ENCODE measurements at regions not wholly inside any gene's neighbourhood (a gene's known extent, or its start where the extent isn't known, plus 50 kb on each side); places are given as distances from the start of the nearest gene placed in this dataset.

DNA sequence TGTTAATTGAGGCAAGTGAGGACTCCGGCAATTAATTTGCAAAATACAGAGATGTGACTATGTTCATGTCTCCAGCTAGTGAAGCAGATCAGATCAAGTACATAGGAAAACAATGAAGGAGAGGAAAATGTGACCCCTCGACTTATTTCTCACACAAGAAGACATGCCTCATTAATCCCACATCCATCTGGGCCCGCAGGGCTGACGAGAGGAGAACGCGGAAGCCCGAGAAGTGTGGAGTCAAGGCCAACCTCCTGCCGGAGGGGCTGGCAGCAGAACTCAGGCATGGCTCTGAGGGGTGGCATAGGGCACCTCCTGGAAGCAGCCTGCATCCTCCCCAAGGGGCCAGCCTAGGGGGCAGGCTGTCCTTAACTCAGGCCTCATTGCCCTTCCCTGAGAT is 54.4 kb downstream of the ZNF503 start:
- no peak for DNase-seq (ENCODE audit: low read depth)

DNA sequence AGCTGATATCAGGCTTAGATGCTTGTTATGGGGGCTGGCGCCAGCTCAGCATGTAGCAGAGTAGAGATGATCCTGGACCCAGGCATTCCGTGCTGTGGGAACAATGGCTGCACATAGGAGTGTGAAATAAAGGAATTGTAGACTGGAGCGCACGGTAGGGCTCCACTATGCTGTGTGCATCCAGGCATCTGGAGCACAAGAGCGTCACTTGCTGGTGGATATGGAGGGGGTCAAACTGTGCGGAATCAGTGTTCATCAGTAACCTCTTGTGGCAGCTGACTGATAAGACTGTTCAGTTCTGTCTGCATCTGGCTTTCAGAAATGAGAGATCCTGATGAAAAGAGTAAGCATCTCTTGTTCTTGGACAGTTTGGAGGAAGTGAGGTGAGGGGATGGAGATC is 55.8 kb downstream of the ZNF503 start:
- no peak for DNase-seq (ENCODE audit: low read depth)

DNA sequence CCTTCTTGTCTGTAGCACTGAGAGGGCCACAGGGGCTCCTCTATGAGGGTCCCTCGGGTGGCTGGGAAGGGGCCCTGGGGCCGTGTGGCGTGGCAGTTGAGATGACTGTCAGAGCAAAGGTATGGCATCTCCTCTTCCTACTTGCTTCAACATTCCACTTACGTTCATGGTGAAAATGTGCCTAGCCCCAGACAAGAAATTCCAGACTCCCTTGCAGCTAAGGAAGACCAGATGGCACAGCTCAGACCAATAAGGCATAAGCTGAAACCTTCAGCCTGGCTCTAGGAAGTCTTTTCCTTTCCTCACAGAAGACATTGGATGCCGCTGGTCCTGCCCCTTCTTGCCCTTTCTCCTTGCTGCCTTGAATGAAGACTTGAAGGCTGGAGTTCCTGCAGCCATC is 57.4 kb downstream of the ZNF503 start:
- DNase-seq (ENCODE audit: low read depth) = no peak

DNA sequence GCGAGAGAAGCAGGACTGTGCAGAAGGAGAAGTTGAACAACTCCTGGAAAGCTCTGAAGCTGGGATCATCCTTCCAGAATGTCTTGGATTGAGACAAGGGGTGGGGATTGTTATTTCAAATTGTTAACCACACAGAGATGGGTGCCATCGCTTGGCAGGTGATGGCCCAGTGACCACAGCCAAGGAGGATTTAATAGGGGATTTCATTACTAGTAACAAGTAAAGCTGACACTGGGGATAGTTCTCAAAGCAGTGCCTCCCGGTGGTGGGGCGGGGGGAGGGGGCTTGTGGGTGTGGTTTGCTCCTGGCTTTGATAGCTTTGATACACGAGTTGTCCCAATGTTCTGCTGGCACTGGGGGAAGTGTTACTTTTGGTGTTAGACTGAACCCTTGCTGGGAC is 59.2 kb downstream of the ZNF503 start:
- DNase-seq (ENCODE audit: low read depth) = no peak

DNA sequence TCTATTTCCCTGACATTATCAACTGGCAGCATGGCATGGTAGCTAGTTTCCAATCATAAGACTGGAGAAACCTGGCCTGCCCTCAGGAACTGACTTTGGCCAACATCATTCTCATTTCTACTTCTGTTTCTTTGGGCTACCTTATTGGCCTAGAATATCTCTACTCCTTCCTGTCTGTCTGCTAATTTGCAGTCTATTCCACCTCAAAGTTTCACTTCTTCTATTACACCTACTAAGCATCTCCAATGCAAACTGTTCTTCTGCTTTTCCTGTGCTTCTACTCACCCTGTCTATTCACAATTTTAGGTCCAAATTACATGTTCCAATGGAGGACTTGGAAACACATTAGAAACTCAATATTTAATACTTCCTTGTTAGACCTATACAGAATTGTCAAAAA is 65.6 kb downstream of the ZNF503 start:
- no peak for DNase-seq (ENCODE audit: low read depth)

DNA sequence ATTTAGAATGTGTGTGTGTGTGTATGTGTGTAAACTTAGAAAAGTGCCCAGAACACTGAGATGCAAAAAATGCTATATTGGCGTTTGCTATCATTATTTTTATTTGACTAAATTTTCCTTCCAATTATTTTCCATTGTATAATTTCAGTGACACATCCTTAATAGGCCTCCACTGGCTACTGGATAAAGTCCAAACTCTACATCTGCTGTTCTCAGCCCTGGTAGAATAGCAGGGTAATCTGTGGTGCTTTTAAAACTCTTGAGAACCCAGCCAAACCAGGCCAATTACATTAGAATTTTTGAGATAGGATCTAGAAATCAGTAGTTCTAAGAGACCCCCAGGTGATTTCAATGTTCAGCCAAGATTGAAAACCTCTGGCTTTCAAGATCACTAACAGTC is 66.4 kb downstream of the ZNF503 start:
- no peak for DNase-seq (ENCODE audit: low read depth)

DNA sequence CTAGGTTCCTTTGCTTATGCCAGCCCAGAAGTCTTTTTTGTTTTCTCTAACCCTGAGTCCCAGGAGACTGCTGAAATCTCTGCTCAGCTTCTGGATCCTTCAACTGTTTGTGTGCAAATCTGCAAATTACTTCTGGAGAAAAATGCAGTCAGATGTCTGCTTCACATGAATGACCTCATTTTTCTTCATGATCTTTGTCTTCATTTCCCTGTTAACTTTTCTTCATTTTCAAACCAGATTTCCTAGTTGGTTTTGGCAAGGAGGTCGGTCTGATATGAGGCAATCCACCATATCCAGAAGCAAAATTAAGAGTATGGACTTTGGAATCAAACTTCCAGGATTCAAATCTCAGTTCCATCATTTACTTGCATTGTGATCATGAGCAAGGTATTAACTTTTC is 66.8 kb downstream of the ZNF503 start:
- DNase-seq (ENCODE audit: low read depth) = no peak

DNA sequence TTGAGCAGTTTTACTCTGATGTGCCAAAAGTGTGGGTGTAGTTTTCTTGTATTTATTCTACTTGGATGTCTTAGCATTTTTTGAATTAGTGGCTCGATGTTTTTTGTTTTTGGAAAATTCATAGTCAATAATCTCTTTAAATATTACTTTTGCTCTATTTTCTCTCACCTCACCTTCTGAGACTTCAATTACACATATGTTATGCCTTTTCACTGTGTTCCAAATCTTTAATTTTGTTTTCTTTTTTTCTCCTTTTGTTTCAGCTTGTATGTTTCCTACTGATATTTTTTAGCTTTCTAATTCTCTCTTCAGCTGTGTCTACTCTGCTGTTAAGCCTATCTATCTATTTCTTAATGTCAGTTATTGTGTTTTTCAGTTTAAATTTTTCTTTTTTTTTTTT is 69.5 kb downstream of the ZNF503 start:
- DNase-seq (ENCODE audit: low read depth) = no peak

DNA sequence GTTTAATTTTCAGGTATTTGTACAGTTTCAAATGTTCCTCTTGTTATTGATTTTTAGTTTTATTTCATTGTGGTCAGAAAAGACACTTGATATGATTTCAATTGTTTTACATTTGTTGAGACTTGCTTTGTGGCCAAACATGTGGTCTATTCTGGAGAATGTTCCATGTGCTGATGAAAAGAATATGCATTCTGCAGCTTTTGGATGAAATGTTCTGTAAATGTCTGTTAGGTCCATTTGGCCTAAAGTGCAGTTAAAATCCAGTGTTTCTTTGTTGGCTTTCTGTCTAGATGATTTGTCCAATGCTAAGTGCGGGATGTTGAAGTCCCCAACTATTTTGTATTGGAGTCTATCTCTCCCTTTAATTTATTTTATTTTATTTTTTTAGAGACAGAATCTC is 70.5 kb downstream of the ZNF503 start:
- no peak for DNase-seq (ENCODE audit: low read depth)

DNA sequence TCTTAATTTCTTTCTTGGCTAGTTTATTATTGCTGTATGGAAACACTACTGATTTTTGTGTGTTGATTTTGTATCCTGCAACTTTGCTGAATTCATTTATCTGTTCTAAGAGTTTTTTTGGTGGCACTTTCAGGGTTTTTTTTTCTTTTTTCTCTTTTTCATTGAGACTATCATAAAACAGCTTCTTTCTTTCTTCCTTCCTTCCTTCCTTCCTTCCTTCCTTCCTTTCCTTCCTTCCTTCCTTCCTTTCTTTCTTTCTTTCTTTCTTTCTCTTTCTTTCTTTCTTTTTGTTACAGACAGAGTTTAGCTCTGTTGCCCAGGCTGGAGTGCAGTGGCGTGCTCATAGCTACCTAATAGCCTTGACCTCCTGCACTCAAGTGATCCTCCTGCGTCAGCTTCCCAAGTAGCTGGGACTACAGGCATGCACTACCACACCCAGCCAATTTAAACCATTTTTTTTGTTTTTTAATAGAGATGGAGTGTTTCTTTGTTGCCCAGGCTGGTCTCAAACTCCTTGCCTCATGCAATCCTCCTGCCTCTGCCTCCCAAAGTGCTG is 72.3 kb downstream of the ZNF503 start:
- no peak for DNase-seq (ENCODE audit: low read depth)

DNA sequence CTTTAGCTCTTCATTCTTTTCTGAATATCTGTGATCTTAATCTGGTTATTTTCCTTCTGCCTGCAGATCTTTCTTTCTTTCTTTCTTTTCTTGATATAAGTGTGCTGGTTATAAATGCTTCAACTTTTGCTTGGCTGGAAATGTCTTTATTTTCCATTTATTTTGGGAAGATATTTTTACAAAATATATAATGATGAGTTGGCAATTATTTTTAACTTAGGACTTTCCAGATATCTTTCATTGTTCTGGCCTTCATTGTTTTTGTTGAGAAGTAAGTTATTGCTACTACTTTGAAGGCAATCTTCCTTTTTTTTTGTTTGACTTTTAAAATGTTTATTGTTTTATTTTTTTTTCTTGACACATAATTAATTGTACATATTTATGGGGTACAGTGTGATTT is 75.3 kb downstream of the ZNF503 start:
- DNase-seq (ENCODE audit: low read depth) = no peak

DNA sequence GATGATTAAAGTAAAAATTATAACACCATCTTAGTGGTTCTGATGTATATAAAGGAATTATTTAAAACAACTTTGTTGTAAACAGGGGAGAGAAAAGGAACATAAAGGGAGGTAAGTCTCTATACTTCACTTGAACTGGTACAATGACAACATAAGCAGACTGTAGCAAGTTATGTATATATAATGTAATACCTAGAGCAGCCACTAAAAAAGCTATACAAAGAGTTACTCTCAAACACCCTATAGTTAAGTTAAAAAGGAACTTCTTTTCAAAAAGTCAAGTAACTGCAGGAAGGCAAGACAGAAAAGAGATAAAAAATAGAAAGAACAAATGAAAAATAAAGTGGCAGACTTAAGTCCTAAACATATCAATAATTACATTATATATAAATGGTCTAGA is 82.3 kb downstream of the ZNF503 start:
- DNase-seq (ENCODE audit: low read depth) = no peak

DNA sequence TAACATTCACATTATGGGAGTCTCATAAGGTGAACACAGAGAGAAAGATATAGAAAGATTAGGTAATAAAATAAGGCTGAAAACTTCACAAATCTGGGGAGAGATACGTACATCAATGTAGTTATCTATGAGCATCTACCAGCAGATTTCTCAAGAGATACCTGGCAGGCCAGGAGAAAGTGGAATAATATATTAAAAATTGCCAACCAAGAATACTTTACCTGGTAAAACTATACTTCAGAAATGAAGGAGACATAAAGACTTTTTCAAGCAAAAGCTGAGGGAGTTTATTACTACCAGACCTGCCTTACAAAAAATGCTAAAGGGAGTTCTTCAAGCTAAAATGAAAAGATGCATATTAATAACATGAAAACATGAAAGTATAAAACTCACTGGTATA is 78.8 kb upstream of the COMTD1 start:
- DNase-seq (ENCODE audit: low read depth) = no peak

DNA sequence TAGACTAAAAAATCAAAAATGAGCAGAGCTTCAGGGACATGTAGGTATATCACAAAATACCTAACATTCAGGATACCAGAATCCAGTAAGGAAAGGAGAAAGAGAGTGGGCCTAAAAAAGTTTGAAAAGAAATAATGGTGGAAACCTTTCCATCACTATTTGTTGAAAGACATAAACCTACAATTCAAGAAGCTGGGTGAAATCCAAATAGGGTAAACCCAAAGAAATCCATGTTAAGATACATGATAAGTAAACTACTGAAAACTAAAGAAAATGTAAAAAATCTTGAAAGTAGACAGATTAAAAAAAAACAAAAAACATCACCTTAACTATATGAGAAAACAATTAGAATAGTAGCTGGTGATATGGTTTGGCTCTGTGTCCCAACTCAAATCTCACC is 76.7 kb upstream of the COMTD1 start:
- no peak for DNase-seq (ENCODE audit: low read depth)

DNA sequence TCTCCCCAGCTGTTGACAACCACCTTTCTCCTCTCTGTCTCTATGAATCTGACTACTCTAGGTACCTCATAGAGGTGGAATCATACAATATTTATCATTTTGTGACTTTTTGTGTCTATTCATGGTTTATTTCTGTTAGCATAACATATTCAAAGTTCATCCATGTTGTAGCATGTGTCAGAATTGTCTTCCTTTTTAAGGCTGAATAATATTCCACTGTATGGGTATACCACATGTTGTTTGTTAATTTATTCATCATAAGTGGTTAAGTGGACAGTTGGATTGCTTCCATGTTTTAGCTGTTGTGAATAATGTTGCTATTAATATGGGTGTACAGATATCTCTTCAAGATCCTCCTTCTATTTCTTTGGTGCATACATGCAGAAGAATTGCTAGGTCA is 69.9 kb upstream of the COMTD1 start:
- no peak for DNase-seq (ENCODE audit: low read depth)

DNA sequence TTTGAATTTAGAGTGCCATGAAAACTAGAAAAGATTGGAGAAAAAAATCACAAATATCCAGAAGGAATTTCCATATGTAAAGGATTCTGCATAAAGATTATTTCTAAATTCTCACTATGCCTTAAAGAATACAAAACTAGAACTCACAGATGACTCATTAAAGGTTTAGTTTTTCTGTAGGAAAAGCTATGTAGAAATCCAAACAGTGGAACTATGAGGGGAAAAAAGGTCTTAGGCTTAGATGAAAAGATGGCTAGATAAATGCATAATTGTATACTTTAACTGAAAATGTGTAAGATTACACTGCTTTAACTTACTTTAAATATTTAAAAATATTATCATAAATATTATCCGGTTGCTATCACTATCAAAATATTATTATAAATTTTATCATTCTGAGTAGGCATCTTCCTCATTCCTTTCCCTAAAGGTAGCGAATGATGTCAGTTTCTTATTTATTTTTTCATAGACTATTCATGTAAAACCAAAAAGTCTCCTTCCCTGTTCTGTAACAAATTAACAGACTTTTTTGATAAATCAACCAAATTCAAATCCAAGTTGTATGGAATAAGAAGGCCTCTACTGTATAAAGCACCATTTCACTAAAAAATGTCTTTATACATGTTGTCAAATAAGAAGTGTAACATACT is 69.1 kb upstream of the COMTD1 start:
- no peak for DNase-seq (ENCODE audit: low read depth)

DNA sequence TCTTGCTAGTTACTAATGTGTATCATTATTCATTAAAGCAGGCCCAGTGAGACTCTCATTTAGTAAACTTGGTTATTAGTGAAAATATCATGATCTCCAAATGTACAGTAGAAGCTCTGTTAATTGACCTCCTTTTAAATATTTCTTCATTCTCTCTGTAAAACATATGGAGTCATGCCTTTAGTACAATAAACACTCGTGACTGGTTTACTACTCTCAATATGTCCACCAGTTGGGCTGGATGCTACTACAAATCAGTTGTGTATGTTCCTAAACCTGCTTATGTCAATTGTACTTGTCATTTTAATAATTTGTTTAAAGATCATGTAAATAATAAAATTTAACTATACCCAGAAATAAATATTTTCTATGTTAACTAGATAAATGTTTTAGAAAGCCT is 68.6 kb upstream of the COMTD1 start:
- no peak for DNase-seq (ENCODE audit: low read depth)

DNA sequence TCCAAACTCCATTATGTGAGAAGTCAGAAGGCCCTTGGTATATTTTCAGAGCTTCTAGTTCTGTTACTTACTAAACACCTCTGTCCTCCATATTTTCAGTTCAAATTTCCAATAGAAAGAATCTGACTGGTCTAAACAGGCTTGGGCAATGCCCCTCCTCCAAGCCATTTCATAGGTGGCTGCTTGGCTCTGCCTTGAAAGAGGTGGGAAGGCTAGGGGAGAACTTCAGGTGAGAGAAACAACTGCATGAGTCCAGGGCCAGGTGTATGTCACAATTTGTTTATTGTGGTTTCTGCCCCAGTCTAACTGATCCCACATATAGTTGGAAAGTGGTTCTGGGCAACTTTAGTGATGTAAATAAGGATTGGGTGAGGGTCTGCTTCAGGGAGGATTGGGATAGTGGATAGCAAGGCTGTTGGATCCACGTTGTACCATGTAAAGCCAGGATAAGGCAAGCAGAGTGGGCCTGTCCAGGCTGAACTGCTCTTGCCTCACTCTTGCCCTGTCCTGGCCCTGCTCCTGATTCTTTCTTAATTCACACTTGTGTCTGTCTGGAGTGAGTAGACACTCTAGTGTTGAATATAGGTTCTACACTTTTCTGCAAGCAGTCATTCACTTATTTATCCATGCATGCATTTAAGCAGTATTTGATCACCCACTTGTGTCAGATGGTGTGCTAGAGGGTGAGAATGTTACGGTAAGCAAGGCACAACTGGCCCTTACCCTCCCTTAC is 67.5 kb upstream of the COMTD1 start:
- DNase-seq (ENCODE audit: low read depth) = no peak

DNA sequence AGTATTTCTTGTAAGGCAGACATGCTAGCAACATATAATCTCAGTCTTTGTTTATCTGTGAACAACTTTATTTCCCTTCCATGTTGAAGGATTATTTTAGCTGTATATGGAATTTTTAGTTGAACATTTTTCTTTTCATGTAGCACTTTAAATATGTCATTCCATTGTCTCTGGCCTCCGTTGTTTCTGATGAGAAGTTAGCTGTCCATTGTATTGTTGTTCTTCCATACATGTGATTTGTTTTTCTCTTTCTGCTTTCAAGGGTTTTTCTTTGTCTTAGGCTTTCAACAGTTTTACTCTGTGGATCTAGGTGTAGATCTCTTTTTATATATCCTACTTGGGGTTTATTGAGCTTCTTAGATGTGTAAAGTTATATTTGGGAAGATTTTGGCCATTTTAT is 66.3 kb upstream of the COMTD1 start:
- DNase-seq (ENCODE audit: low read depth) = no peak

DNA sequence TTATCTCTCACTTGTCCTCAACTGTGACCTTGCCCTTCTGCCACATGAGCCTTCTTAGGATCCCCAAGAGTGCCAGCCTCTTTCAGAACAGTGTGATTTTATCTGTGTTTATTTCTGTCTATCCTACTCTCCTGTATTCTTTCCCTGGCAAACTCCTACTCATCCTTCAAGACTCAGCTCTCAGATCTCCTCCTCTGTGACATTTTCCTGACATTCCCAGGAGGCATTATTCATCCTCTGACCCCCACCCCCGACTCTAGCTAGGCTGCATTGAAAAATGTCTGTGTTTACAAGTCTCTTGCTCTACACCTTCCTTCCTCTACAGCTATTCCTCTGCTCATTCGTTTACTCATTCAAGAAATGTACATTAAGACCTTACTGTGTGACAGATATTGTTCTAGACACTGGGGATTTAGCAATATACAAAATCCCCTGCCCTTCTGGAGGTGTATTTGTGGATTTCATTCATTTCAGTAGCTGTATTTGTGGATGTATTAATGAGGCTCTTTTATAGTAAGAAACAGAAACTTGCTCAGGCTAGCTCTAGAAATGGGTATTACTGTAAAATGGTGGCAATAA is 61.4 kb upstream of the COMTD1 start:
- DNase-seq (ENCODE audit: low read depth) = no peak

DNA sequence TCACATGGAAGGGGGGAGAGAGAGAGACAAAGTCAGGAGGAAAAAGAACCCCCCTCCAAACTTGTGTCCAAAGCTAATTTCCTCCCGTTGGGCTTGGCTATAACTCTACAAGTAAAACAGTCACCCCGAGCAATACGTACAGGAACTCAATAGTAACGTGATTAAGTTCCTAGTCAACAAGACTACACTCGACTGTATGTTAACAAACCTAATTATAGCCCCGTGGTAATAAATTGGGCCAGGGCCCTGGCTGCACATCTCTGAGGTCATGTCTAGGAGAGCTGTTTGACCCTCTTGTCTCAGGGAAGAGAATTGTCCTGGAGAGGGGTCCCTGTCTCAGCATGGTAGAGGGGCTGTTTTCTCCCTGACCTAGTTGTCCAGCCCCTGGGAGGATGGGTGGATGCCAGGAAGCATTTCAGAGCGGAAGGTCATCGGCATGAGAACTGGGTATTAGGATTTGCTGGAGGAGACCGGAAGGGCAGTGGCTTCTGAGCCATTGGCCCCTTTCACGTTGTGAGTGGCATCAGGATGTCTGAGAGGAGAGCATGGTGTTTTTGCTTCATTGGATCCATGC is 60.2 kb upstream of the COMTD1 start:
- DNase-seq (ENCODE audit: low read depth) = no peak

DNA sequence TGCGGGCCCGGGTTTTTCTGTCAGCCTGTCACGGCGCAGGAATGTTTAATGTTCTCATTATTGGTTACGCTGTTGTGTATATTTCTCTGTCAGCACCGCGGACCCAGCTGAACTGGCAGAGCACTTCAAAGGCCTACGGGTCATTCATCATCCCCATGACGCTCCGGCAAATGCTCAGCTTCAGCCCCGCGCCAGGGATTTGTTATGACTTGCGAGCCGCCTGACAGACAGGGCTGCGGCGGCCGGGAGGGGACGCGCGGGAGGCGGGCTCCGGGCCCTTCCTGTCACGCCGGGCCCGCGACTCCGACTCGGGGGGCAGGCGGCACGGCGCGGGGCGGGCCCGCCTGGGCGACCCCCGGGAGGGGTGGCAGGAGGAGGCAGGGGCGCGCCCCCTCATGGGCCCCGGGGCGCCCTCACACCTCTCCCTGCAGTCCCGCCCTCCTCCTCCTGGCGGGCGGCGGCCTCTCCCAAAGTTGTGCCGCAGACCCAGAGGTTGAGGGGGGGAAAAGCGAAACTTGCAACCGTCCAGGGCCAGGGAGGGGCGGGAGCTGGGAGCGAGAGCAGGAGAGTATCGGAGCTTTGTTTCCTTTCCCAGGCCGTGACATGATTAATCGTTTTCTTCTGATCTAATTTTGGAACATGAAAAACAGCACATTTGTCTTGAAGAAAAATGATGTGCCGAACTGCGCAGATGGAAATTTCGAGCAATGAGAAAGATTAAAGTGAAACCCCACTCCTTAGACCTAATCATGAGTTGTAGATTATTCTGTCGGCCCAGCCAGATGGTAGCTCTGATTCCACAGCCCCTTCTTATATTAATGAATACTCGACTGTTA is 59.3 kb upstream of the COMTD1 start:
- DNase-seq (ENCODE audit: low read depth) = peak; percentile 16

Measured in T-helper 22 cell (primary cell).